HG03064 (cell line): ENCODE measurements at regions not wholly inside any gene's neighbourhood (a gene's known extent, or its start where the extent isn't known, plus 50 kb on each side); places are given as distances from the start of the nearest gene placed in this dataset.
A peak's percentile ranks its signal among the peaks of the same experiment; 100 is the strongest.
"Not testable (repeated sequence)": the region's sequence is repeated elsewhere in the genome, so short reads cannot be mapped to it uniquely, and the experiment has no call there.

Source experiments
- ATAC-seq: cut with Tn5 transposase; IDR thresholded peaks from one replicate; pipeline ENCODE4 v1.9.1; 2021; ENCODE audit warnings: low read depth; ENCODE audit not compliant: unreplicated experiment

DNA sequence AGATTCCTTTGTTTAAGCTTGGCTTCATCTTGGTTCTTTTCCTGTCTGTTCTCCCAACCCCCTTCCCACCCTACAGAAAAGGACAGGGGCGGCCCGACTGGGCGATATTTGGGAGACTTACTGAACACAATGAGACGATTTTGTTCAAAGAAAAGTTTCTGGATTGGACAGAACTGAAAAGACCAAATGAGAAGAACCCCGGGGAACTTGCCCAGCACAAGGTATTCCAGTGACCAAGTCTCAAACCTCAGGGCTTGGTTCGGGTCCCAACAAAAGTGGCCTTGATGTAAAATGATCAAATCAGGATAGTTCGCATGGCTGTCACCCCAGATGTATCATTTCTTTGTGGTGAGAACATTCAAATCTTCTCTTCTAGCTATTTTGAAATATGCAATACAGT lies 73.9 kb upstream of the LYZL2 start:
- ATAC-seq = not testable (repeated sequence)

DNA sequence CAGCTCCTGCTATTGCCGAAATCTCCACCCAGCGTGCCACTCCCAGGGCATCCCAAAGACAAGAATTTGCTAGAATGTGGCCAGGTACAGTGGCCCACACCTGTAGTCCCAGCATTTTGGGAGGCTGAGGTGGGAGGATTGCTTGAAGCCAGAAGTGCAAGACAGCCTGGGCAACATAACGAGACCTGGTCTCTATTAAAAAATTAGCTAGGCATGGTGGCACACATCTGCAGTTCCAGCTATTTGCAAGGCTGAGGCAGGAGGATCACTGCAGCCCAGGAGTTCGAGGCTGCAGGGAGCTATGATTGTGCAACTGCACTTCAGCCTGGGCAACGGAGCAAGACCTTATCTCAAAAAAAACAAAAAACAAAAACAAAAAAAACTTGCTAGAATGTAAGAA lies 73.3 kb upstream of the LYZL2 start:
- ATAC-seq = no peak

DNA sequence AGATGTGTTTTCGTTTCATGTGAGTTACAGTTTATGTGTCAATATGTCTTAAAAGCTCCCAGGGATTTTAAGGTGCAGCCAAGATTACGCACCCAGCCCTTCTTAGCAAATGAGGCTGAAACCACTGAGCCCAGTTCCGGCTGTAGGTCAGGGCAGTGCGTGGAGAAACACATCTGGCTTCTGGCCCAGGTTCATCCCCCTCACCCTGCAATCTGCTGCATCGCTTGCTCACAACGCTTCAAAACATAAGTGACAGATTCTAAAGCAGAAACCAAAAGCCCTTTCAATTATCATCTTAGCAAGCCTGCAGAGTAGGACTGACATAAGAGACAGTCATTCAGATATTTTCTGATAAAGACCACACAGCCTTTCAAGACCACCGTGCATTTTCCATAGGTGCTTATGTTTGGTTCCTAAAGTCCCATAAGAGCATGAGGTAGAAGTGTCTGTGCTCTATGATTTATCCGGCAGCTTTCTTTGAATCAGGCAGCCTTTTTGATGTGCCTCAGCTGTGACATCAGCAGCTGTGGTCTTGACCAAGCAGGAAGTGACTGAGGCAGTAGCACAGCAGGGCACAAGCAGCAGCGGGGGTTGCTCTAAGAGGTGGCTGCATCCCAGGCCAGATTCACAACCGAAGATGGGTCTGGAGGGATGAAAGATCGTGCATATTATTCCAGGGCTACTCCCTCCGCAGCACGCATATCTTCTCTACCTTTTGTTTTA lies 72.1 kb upstream of the LYZL2 start:
- peak; percentile 59 for ATAC-seq

DNA sequence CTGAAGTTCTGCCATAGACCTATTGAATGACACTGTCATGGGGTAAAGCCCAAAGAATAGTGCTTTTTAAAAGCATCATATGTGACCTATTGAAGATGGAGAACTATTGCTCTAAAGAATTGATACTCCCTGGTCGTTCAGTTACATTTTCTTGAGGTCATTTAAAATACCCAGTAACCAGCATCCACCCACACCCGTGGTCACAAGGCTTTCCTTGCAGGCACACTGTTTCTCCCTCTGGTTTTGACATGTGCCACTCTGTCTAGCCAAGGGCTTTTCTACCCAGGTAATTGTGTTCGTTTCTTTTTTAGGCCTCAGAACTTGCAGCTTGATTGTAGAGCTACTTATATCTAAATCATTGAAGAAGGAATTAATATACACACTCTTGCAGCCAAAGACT lies 68.3 kb upstream of the LYZL2 start:
- ATAC-seq = no peak

DNA sequence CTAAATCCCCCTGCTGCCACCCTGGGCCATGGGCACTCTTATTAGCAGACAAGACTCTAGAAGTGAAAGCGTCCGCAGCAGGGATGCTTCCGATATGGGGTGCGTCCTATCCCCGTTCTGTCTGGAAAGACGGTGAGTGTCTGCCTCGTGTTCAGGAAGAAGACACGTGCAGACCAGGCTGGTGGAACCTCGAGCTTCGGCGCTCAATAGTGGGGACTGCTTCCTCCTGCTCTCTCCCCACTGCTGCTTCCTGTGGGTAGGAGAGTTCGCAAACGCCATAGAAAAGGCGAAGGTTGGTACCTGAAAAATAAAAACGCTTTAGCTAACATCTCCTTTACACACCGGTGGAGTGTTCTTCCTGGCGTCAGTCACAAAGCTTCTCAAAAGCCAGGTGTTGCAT lies 67.7 kb upstream of the LYZL2 start:
- not testable (repeated sequence) for ATAC-seq

DNA sequence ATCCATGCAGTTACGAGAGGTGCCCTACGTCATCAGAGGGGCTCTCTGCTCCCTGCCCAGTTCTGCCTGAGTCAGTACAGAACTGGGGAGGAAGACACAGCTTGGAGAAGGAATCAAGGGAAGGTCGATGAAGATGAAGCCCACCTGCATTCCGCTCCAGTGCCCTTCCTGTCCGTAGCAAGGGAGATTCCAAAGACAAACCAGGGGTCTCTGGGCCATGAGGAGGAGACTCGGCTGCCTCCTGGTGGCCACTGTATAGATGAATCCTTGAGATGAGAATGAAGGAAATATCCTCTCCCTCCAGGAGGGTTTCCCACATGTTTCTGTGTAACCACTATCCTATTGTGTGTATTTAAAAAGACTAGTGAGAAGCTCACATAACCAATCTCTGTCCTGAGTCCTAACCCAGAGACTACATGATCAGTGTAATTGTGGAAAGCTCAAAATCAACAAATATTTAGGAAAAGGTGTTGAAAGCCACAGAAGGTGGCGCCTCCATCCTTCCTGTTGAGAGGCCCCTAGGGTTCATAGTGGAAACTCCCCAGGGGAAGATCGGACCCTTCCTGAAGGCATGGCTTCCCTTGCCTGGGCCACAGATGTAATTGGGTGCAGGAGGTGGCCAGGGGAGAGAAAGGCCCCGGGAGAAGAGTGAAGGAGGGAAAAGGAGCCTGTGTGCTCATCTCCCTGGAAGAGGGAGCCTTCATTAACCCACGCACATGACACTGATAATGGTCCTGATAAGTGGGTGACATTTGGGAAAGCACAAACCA lies 67.0 kb upstream of the LYZL2 start:
- ATAC-seq = not testable (repeated sequence)

DNA sequence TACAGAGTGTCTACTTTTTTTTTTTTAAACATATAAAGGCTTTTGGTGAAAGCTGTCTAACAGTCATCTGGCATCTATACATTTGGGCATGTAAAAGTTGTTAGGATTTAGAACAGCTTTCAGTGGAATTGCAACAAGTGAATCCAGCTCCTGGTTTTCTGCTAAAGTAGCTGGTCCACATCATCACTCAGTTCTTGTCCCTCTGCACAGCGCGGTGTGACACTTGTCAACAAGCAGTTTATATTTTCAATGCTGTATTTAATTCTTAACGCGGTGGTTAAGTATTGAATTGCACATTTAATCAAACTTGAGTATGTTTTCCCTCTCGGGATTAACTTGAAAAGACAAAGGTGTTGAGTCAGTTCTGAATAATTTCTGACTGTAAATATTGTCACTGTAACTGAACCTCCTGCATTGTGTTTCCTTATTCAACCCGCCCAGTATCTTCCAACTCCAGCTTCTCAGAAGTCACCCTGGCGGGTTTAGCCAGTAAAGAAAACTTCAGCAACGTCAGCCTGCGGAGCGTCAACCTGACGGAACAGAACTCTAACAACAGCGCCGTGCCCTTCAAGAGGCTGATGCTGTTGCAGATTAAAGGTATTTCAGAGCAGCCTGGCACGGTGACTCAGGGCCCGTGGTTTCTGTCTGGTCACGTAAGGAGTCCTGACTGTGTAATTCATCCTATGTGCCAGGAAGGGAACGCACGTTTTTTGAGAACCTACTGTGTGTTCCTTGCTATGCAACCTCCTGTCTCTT lies 66.1 kb upstream of the LYZL2 start:
- ATAC-seq = not testable (repeated sequence)

DNA sequence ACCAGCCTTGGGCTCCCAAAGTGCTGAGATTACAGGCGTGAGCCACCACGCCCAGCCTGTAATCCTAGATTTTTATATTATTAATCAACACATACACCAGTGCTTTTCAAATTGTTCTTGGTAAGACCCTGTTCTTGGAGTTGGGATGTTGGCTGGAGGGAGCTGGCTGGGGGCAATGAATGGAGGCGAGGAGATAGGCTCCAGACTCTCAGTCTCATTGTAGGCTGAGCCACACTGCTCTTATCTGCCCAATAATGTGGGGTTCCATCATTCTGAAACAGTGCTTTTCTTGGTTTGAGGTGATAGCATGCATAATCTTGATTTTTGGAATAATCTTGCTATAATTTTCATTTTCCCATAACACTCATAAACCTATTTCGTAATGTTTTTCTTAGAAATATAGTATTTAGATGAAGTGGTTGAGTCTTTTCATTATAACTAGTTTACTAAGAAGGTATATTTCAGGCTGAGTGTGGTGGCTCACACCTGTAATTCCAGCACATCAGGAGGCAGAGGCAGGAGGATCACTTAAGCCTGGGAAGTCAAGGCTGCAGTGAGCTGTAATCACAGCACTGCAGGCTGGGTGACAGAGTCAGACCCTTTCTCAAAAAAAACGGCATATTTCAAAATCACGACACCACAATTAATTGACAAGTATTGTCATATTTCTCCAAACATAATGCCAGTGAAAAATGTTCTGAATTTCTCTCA lies 65.1 kb upstream of the LYZL2 start:
- ATAC-seq = no peak

DNA sequence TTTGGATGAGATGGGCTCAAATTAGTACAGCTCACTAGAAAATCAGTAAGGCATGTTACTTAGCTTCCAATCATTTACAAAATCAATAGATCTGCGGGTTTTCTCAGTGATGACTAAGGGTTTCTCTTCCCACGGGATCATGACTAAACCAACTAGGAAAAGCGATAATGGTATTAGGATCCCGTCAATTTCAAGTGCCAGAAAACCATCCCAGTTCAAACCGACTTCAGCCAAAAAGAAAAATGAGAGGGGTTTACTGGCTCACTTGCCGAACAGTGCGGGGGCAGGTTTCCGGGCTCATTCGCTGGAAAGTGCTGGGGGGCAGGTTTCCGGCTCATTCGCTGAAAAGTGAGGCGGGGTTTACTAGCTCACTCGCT lies 62.1 kb upstream of the LYZL2 start:
- no peak for ATAC-seq

DNA sequence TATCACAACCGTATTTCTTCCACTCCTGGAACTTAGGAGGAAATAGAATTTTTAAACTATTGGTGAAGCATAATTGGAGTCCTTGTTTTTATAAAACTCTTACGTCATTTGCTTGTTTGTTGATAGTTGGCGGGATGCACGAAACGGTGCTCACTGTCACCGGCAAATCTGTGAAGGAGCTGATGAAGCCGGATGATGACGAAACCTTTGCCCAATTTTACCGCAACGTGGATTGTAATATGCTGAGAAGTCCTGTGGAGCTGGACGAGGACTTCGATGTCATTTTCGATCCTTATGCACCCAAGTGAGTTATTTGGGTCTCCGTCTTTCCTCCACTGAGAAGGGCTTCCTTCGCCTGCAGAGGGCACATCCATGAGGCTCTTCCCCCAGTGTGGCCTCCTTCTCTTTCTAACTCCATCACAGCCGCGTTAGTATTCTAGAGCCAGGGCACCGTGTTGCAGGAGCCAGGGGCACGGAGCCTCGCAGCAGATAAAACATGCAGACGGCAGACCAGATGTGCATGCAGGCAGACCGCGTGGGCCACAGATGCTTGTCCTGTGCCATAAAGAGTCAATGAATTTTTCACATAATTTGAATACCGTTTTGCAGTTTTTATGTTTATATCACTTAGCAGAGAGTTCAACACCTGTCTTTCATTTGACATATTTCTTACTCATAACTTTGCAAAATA lies 61.5 kb upstream of the LYZL2 start:
- ATAC-seq = not testable (repeated sequence)

DNA sequence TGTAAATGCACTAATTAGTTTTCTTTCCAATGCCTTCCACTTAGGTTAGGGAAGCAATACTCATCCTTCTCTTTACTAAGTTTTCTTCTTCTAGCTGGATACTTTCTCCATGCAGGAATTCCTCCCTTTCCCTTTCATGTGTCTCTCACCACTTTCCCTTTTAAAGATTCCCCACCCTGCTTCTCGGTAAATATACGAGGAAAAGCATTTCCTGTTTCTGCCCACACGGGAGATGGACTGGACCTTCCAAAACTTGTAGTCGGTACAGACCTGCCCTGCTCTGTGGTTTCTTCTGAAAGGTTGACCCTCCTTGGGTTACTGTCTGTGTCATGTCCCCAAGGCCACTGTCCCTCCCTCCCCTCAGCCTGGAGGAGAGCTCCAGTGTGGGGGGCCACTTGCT lies 58.9 kb upstream of the LYZL2 start:
- no peak for ATAC-seq

DNA sequence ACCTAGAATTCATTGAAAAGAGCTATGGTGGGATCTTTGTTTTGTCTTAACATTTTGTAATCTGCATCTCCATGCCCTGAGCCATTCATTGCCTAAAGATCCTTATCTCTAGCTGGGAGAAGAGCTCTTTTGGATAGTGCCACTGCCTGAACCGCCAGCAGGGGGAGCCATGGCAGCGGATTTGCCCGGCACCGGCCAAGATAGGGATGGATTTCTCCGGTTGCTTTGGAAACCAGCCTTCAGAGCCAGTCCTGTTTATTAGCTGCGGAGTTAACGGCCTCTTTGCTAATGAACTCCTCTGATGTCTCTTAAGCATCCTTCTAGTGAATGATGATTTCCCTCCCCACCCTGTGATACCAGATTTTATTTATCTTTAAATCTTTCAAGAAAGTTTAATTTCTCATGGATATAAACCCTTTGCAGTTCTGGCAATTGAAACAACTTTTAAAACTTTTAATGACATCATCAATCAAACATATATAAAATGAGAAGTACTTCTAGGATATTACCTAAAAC lies 58.2 kb upstream of the LYZL2 start:
- no peak for ATAC-seq

DNA sequence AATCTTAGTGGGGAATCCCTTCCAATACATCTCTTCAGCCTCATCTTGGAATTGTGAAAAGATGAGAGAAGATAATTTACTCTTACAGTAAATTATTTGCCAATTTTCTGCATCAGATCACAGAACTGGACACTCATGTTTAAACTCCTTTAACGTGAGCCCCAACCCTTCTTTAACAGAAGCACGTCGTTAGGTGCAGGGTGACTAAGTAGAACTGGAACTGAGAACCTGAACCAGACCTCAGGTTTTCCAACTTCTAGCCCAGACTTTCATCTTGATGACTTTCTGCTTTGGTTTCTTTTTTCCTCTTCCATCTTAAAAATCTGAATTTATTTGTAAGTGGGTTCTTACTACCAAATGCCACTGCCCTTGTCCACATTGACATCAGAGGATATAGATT lies 57.2 kb upstream of the LYZL2 start:
- no peak for ATAC-seq

DNA sequence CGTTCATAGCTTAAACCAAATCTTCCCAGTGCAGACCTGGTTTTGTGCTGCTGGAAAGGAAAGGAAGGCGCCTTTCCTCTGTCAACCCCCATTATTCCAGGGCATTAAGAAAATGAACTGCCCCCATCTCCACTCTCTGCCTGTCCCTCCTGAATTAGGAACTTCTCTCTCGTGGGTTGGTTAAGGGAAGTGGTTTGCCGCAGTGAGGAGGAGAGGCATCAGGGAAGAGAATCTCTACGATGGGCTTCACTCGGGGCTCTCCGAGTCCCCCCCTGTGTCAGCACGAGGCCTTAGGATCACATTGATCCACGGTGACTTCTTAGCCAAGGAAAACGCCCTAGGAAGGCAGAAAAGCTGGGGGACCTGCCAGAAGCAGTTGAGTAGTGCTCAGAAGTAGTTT lies 53.9 kb upstream of the LYZL2 start:
- ATAC-seq = no peak

DNA sequence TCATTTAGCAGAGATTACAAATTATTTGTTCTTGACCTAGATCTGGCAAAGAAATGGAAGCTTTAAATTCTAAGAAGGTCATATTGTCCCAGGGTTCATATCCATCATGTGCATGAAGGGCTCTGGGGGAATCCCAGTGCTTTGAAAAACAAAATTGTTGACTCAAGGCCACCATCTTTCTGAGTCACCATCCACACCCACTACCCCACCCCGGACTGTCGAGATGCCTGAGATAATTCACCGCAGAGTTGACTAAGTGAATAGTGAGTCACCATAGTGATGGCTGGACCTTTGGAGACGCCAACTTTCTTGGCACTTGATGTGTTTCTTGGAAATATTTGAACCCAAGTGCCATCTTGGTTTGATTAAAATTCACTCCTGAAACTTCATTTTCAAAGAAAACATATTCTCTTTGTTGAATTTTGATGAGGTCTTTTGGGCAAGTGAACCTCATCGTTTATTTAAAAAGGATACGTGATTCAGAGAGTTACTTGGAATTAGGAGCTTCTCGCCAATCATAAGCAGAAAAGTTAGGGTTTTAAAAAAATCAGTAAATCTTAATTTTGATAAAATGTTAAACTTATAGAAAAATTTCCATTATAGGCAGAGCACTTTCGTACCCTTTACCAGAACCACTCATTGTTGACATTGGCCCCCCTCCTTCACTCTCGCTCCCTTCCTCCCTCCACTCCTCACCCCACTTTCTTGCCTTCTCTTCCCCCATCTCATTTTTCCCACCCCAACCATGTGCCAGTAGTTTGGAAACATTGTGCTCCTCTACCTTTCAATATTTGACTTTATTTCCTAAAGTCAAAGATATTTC lies 53.0 kb upstream of the LYZL2 start:
- ATAC-seq = not testable (repeated sequence)

DNA sequence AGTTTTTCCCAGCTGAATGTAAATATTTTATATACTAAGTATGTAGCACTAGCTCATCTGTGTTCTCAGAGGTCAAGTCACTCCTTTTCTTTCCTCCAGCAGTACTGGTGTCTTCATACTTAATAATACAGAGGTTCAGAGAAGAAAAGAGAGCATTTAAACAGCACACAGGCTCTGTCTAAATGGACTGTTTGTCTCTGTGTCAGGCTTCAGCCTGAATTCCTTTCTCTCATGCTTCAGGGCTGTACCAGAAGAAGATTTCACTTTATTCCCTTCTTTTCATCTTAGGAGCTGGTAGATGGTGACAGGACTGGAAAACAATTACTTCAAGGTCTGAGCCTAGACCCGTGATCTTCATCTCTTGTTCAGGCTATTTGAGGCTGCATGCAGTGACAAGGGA lies 51.4 kb upstream of the LYZL2 start:
- ATAC-seq = no peak
